ENCODE measurements at regions not wholly inside any gene's neighbourhood (a gene's known extent, or its start where the extent isn't known, plus 50 kb on each side); places are given as distances from the start of the nearest gene placed in this dataset.
"Not testable (repeated sequence)": the region's sequence is repeated elsewhere in the genome, so short reads cannot be mapped to it uniquely, and the experiment has no call there.

DNA sequence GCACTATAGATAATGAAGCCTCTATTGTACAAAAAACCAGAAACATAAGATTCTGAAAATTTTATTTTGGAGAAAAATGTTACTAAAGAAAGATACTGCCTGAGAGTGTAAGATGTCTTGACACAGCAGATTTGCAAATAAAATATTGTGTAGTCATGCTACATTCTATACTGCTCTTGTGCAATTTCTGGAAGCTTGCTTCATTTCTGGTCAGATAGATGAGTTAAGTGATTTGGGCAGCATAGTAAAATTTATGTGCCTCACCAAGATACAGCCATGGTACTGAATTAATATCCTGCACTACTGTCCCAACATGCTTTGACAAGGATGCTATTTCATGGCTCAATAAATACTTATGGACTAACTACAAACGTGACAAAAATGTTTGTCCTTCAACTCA is 55.1 kb upstream of the STARD13 start:
- DNase-seq = no peak

DNA sequence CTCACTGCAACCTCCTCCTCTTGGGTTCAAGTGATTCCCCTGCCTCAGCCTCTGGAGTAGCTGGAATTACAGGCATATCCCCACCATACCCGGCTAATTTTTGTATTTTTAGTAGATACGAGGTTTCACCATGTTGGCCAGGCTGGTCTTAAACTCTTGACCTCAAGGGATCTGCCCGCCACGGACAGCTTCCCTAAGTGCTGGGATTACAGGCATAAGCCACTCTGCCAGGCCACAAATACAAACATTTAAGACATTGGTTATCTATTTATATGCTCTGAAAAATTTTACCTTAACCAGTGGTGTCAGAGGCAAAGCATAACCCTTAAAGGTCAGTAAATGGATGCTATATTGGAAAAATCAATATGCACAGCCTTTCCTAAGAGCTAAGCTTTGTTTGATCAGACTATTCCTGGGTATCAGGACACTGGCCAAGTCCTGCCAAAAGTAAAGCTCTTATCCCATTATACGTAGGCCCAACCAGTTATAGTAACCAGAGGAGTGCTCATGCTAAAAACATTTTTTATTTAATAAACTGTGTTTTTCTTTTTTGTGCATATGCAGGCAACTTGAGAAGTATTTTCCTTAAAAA is 56.4 kb upstream of the STARD13 start:
- in situ Hi-C loops (cut with MboI; ENCODE audit: low pct_unique_long_range_greater_than_20kb, low sequenced_read_pairs) = no loop called here
- DNase-seq = no peak

More for the DNA sequence above, 55.1 kb upstream of the STARD13 start:
- in situ Hi-C loops (cut with MboI; ENCODE audit: low pct_unique_long_range_greater_than_20kb, low sequenced_read_pairs) = no loop called here

DNA sequence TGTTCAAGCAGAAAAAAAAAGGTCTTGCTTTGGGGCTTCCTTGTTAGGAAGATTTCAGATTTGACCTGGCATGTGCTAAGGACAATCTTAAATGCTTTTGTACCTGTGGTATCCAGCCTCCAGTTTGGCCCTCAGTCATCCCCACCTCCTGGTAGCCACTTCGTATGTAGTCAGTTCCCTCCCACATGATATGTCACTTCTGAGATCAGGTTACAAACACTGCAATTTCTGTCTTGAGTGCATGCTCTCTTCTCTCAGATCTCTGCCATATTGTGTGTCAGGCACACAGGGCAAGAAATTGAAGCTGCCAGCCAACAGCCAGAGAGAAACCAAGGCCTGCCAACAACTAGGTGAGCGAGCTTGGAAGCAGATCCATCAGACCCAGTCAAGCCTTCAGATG is 60.3 kb upstream of the STARD13 start:
- in situ Hi-C loops (cut with MboI; ENCODE audit: low pct_unique_long_range_greater_than_20kb, low sequenced_read_pairs) = no loop called here
- no peak for DNase-seq

DNA sequence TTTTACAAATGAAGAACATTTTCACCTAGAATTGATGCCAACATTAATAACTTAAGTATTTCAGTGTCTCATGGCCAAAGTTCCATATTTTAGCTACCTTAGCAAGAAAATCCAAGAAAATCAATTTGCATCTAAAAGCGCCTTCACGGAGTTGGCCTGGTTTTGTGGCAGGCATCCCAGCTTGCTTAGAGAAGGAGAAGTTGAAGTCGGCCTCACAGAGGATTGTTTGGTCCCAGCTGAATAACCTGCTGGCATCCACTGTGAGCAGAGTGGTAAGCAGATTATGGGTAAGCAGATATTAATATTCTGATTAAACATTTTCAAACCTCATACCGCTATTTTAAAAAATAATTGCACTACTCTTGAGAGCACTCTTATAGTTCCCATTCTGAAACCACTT is 62.3 kb upstream of the STARD13 start:
- DNase-seq = no peak
- in situ Hi-C loops (cut with MboI; ENCODE audit: low pct_unique_long_range_greater_than_20kb, low sequenced_read_pairs) = no loop called here

DNA sequence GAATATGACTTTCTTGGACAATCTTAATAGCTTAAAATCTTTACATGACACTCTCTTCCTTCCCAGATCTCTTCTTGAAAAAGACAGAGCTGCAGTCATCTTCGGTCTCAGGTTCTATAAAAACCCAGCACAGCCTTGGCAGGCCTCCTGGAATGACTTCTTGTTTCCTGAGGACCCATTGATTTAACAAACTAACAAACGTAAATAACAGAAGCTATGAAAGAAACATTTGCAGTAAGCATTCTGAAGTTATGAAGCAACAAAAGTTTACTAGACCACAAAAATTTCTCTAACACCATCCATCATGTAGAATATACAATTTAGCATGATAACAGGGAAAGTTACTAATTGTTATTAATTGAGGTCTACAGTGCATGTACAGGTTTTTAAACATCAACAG is 62.8 kb upstream of the STARD13 start:
- no peak for DNase-seq
- in situ Hi-C loops (cut with MboI; ENCODE audit: low pct_unique_long_range_greater_than_20kb, low sequenced_read_pairs) = no loop called here

DNA sequence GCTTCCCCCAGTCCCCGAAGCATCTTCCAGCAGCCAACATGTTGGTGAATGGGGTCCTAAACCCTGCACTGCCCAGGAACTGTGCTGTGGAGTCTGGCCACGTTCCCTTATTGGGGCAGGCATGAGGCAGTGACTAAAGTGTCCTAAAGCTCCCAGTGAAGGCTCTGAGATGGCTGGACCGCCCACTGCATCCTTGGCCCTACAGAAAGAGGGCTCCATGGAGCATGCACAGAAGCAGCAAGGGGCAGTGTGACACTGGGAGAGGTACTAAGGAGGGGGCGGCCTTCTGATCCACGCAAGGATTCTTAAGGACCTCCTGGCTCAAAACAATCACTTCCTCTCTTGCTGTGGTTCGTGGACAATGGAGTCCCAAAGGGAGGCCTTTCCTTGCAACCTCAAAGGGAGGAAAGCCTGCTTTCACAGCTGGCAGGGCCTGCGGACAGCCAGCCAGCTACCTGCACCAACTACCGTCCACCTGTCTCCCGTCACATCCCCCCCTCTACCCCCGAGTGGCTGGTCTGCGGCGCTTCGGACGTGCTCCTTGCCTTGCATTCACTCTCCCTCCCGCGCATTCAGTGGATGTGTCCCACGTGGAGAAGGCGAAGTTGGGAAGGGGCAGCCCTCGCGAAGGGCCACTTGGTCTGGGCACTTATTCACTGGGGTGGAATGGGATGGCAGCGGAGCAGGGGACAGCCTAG is 63.9 kb upstream of the STARD13 start:
- DNase-seq = peak; percentile 61
- in situ Hi-C loops (cut with MboI; ENCODE audit: low pct_unique_long_range_greater_than_20kb, low sequenced_read_pairs) = no loop called here

DNA sequence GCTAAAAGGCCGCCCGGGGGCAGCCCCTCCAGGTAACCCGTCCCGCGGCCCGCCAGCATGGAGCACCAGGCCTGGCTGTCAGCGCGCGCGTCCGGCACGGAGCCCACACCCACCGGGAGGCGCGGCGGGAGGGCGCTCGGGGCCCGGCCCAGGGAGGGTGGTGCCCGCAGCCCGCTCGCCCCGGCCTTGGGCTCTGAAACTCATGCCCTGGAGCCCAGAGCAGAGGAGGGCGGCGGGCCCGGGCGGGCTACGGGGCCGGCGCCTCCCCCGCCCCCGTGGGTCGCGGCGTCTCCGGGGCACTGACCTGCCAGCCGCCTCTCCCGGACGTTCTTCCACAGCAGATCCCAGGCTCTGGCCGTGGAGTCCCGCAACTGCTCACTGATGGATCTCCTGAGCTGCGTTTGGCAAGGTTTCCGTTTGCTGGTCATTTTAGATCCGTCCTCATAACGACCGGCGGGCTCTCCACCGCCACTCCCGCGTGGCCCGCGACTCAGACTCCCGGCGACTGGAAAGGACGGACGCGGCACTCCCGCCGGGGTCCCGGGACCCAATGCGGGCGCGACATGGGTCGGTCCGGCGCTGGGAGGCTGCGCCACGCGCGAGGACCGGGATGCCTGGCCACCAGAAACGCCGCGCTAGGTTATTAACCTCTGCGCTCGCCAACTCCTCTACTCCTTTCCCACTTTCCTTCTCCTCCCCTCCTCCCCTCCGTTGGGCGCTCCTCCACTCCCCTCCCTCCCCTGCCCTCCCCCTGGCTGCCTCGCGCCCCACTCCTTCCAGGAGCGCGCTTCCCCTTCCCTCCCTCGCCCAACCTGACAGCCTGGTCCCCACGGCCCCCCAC is 64.7 kb upstream of the STARD13 start:
- DNase-seq = peak; percentile 41
- in situ Hi-C loops (cut with MboI; ENCODE audit: low pct_unique_long_range_greater_than_20kb, low sequenced_read_pairs) = no loop called here

DNA sequence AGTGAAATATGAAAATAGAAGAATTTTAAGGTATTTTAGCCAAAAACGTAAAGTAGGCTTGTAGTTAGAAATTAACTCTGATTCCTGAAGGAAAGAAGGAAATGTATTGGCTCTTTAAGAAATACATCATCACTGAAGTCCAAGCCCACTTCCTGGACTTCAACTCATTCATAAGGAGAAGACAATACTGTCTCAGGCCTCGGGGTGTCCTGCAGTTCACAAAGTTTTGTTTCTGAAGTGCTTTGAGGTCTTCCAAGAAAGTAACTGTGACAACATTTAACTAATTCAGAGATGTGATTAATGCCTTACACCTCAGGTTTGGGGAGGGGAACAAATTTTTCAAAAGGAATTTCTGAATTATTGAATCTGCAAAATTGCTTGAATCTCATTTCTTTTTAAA is 65.8 kb upstream of the STARD13 start:
- peak; percentile 56 for DNase-seq
- in situ Hi-C loops (cut with MboI; ENCODE audit: low pct_unique_long_range_greater_than_20kb, low sequenced_read_pairs) = no loop called here

DNA sequence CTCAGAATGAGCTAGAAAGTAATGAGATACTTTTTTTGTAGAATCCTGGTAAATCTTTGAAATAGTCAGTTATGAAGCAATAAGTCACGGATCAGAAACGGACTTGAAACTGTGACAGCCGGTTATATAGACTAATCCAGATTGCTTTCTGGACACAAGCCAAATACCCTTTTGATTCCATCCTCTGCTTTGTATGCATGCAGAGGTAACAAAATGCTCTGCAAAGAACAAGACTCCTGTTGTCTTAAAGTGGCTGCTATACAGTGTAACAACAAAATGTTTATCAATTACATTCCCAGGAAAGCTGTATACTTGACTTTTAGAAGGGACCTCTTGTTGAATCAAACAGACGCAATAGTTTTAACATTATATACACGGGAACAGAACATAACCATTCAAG is 66.5 kb upstream of the STARD13 start:
- no peak for DNase-seq
- in situ Hi-C loops (cut with MboI; ENCODE audit: low pct_unique_long_range_greater_than_20kb, low sequenced_read_pairs) = no loop called here

DNA sequence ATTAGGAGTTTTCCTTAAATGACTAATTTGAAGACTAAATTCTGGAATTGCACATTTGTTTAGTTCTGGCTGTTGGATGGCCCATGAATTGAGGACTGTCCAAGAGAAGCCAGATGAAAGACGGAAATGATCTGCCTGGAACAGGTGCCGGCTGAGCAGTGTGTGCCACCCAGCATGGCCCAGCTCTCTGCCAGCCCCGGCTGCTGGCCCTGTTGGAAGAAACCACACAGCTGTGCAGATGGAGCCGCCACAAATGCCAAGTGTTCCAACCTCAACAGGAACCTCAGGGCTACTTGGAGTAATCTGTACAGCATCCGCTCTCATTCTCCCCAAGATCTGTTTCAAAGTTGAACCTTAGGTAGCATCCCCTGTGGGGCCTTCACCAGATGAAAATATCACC is 67.0 kb upstream of the STARD13 start:
- no peak for DNase-seq
- in situ Hi-C loops (cut with MboI; ENCODE audit: low pct_unique_long_range_greater_than_20kb, low sequenced_read_pairs) = no loop called here

DNA sequence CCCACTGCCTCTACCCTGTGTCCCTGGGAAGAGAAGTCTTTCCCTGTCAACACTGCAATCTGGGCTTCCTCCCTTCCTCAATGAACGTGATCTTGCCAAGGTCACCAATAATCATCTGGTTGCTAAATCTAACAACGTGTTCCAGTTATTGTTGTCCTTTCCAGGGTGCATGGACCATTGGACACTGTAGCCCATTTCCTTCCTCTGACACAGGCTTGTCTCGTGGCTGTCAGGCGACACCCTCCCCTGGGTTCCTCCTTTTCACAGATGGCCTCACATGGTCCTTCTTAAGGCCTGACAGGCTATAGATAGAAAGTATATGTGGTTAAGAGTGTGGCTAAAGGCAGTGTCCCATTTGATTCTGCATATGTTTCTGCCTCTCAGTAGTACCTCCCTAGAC is 67.7 kb upstream of the STARD13 start:
- in situ Hi-C loops (cut with MboI; ENCODE audit: low pct_unique_long_range_greater_than_20kb, low sequenced_read_pairs) = no loop called here
- peak; percentile 92 for DNase-seq

DNA sequence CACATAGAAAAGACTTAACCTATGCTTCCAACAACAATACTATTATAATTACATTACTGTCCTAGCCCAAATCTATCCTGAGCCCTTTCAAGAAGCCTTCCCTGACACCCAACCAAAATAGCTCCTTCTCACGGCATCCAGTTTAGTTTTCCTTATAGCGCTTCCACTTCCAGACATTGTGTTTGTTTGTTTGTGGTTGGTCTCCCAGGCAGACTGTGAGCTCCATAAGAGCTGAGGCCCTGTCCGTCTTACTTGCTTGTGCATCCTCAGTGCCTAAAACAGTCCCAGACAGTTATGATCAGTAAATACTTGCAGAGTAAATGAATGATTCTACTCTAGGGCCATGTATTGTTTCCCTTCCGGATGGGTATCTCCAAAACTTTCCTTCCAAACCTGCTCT is 68.1 kb upstream of the STARD13 start:
- no peak for DNase-seq
- in situ Hi-C loops (cut with MboI; ENCODE audit: low pct_unique_long_range_greater_than_20kb, low sequenced_read_pairs) = no loop called here

DNA sequence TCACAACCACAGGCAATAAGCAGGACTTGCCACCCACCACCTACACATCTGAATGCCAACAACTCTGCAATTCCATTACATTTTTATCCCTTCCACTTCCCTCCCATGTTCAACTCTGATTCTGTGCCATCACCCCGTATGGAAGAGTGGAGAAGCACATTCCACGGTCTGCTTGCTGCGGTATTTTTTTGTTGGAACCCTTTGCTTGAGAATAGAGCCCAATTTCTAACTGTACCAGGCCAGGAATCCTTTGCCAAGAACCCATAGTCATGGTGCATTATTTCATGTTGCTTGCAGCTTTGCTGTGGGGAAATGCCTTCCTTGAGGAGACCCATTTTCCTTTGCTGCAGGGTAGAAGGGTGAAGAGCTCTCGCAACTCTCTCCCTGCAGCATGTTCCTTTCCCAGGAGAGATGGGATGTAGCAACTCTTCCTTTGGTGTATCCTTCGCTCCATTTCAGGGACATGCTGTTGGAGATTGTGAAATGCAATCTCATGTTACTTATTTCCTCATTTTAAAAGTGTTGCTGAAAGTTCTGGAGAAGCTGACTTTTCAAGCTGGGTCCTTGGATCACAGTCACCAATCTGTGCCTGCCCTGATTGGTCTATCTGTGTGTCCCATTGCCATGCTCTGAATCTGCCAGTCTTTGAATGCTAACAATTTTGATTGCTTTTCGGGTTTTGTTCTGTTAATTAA is 69.8 kb upstream of the STARD13 start:
- DNase-seq = peak; percentile 54

DNA sequence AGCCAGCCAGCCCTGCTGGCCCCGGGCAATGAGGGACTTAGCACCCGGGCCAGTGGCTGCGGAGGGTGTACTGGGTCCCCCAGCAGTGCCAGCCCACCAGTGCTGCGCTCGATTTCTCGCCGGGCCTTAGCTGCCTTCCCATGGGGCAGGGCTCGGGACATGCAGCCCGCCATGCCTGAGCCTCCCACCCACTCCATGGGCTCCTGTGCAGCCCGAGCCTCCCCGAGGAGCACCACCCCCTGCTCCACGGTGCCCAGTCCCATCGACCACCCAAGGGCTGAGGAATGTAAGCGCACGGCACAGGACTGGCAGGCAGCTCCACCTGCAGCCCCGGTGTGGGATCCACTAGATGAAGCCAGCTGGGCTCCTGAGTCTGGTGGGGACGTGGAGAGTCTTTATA is 72.5 kb upstream of the STARD13 start:
- in situ Hi-C loops (cut with MboI; ENCODE audit: low pct_unique_long_range_greater_than_20kb, low sequenced_read_pairs); DNase-seq: not testable (repeated sequence)

More for the DNA sequence above, 69.8 kb upstream of the STARD13 start:
- in situ Hi-C loops (cut with MboI; ENCODE audit: low pct_unique_long_range_greater_than_20kb, low sequenced_read_pairs) = no loop called here

DNA sequence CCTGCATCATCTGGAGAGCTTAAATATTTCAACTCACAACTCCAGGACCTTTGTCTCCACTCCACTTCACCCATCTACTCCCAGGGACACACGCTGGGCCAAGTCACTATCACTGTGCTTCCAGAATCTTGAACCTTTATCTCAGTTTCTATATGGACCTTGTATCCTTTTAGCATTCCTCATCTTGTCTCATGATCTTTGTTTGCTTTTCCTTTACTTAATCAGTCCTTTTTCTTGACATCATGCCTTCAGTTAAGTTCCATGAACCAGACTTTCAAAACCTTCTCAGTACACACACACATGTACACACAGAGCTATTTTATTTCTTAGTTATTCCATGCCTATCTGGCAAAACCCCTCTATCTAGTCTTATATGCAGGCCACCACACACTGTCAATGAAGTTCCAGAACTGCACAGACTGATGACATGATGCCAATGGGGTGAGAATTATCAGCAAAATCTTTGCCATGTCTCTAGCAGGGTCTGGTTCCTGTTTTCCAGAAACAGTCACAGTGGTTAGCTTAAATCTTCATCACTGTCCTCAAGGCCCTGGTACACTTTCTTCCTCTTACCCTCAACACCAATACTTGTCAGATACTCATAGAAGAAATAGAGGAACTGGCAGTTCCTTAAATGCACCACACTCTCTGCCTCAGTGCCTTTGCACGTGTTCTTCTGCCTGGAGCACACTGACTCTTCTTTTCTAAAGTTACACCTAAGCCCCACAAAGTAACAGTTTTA is 77.6 kb upstream of the STARD13 start:
- in situ Hi-C loops (cut with MboI; ENCODE audit: low pct_unique_long_range_greater_than_20kb, low sequenced_read_pairs) = no loop called here
- DNase-seq = peak; percentile 95

DNA sequence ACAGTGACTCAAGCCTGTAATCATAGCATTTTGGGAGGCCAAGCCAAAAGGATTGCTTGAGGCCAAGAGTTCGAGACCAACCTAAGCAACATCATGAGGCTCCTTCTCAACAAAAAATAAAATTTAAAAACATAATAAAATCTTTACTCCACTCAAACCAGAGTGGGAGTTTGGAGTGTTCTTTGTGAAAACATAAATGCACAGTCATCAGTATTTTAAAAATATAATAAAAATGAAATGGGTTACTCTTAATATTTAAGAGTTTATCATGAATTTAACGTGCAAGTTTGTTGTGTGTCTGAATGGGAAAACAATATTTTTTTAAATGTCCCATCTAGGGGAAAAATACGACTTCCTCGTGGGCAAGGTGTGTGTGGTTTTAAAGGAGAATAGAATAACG is 78.6 kb upstream of the STARD13 start:
- no peak for DNase-seq
- in situ Hi-C loops (cut with MboI; ENCODE audit: low pct_unique_long_range_greater_than_20kb, low sequenced_read_pairs) = no loop called here

DNA sequence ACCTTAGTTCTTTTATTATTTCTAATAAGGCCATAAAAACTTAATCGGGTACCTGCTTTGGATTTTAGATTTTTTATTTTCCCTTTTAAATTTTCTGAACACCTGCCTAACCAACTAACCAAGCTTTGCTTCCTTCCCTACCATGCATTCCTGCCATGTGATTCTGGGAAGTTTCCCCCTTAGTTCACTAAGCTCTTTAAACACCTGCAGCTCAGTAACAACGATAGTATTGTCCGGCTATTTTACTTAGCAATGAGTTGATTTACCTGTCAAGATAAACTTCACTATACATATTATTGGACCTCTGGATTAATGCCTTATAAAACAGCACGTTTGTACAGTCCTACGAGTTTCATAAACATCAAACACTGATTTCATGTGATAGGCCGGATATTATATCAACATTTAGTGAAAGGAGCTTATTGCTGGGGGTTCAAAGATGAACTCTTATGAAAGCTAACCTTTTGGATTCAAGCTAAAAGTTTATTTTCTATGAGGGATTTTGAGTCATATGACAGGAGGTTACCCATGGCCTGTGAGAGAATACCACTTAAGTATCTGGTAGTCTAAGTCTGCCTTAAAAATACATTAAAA is 81.0 kb upstream of the STARD13 start:
- no peak for DNase-seq
- in situ Hi-C loops (cut with MboI; ENCODE audit: low pct_unique_long_range_greater_than_20kb, low sequenced_read_pairs) = no loop called here

DNA sequence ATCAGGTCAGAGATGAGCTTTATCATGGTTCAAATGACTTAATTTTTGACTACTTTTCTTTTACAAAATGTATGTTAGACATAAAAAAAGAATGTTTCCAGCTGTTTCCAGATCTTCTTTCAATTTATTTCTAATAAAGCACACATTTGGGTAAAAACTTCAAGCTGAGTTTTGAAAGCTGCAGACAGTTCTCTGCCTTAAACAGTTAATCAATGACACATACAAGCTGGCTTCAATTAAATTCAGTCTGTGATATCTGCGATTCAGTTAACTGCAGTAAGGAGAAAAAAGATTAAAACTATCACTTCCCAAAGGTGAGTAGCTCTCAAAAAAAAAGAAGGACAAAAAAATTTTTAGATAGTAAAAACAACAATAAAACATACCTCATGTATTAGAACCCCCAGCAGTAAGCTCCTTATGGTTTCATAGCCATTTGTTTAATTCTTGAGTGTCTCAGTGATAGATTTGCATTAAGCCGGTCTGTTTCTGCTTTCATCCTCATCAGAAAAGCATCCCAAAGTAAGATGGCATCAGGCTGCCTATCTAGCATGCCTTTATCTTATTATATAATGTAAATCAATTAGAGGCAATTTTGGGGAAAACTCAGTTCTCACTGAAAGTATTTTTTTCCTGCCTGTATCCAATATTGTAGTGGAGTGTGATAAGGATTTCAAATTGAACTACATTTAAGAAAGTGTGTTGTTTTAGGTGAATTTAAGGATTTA is 81.8 kb upstream of the STARD13 start:
- in situ Hi-C loops (cut with MboI; ENCODE audit: low pct_unique_long_range_greater_than_20kb, low sequenced_read_pairs) = no loop called here
- no peak for DNase-seq
